SH-SY5Y (cell line): ENCODE measurements at regions not wholly inside any gene's neighbourhood (a gene's known extent, or its start where the extent isn't known, plus 50 kb on each side); places are given as distances from the start of the nearest gene placed in this dataset.

Experiments used
- GATA2 ChIP-seq: IDR thresholded peaks from 2 replicates; pipeline ENCODE4 v1.6.1; 2011; ENCODE audit warnings: mild to moderate bottlenecking, low read depth, low read length
- GATA3 ChIP-seq: IDR thresholded peaks from 2 replicates; pipeline ENCODE4 v1.6.1; 2011; ENCODE audit warnings: low read depth, mild to moderate bottlenecking, low read length, moderate library complexity

GRCh38 chr16:85255777-85256176 is 143.5 kb upstream of the CIBAR2 start:
- TF ChIP-seq GATA2 = no peak
- no peak for TF ChIP-seq GATA3
